Neural cell (in vitro differentiated cells): ENCODE measurements at regions not wholly inside any gene's neighbourhood (a gene's known extent, or its start where the extent isn't known, plus 50 kb on each side); places are given as distances from the start of the nearest gene placed in this dataset.

Source experiments
- H2AFZ ChIP-seq: fragments of 200-600, 300-800 bp; sonication (generic), shearing (Covaris generic); 2 replicates; pipeline ENCODE4 v1.6.0; 2014; ENCODE audit warnings: low read depth, mild to moderate bottlenecking, antibody characterized with exemption, low read length, moderate library complexity
- H3F3A ChIP-seq: fragments of 200-600 bp; shearing (Covaris generic); 2 replicates; pipeline ENCODE4 v1.6.1; 2016; ENCODE audit warnings: mild to moderate bottlenecking, moderate library complexity, mixed read lengths, antibody characterized with exemption, low read length; ENCODE audit not compliant: insufficient read depth, poor library complexity, severe bottlenecking
- H3K27ac ChIP-seq: fragments of 200-600, 300-800 bp; sonication (generic), shearing (Covaris generic); 2 replicates; pipeline ENCODE4 v1.5.1; 2014; ENCODE audit warnings: mild to moderate bottlenecking, low read length, moderate library complexity
- H3K27me3 ChIP-seq: fragments of 300-800, 200-600 bp; sonication (generic), shearing (Covaris generic); 2 replicates; pipeline ENCODE4 v1.6.0; 2014; ENCODE audit warnings: mild to moderate bottlenecking, low read depth, low read length, moderate library complexity; ENCODE audit not compliant: insufficient read depth
- H3K36me3 ChIP-seq: fragments of 300-800, 200-600 bp; sonication (generic), shearing (Covaris generic); 2 replicates; pipeline ENCODE4 v1.5.1; 2014; ENCODE audit warnings: mild to moderate bottlenecking, antibody characterized with exemption, low read length, moderate library complexity; ENCODE audit not compliant: insufficient read depth
- H3K4me2 ChIP-seq: fragments of 300-800, 200-600 bp; sonication (generic), shearing (Covaris generic); 2 replicates; pipeline ENCODE4 v1.6.0; 2014; ENCODE audit warnings: mild to moderate bottlenecking, low read length
- H3K4me3 ChIP-seq: fragments of 300-800, 200-600 bp; sonication (generic), shearing (Covaris generic); 2 replicates; pipeline ENCODE4 v1.5.1; 2014; ENCODE audit warnings: mild to moderate bottlenecking, low read length, moderate library complexity
- H3K79me2 ChIP-seq: fragments of 200-600 bp; shearing (Covaris generic); replicated peaks from 2 replicates; pipeline ENCODE4 v1.6.0; 2014; ENCODE audit warnings: mild to moderate bottlenecking, low read length, moderate library complexity; ENCODE audit not compliant: insufficient read depth
- H3K9ac ChIP-seq: fragments of 300-800, 200-600 bp; sonication (generic), shearing (Covaris generic); 2 replicates; pipeline ENCODE4 v1.6.1; 2016; ENCODE audit warnings: mild to moderate bottlenecking, low read length, mixed read lengths
- H3K9me2 ChIP-seq: fragments of 200-600 bp; shearing (Covaris generic); 2 replicates; pipeline ENCODE4 v1.6.1; 2016; ENCODE audit warnings: mild to moderate bottlenecking, low read length, mixed read lengths; ENCODE audit not compliant: insufficient read depth
- H3K9me3 ChIP-seq: fragments of 200-600, 300-800 bp; sonication (generic), shearing (Covaris generic); 2 replicates; pipeline ENCODE4 v1.6.1; 2016; ENCODE audit warnings: mild to moderate bottlenecking, mixed run types, low read length, moderate library complexity, mixed read lengths
- H4K20me1 ChIP-seq: fragments of 200-600 bp; shearing (Covaris generic); 2 replicates; pipeline ENCODE4 v1.6.1; 2016; ENCODE audit warnings: mild to moderate bottlenecking, mixed run types; ENCODE audit not compliant: insufficient read depth
- CTCF ChIP-seq: fragments of 450-650 bp; IDR thresholded peaks from 2 replicates; pipeline ENCODE4 v1.5.1; 2014; ENCODE audit warnings: antibody characterized with exemption, mild to moderate bottlenecking, moderate library complexity; ENCODE audit not compliant: poor library complexity, severe bottlenecking
- EP300 ChIP-seq: fragments of 450-650 bp; conservative IDR thresholded peaks from 2 replicates; pipeline ENCODE4 v1.6.1; 2014; ENCODE audit warnings: antibody characterized with exemption, mild to moderate bottlenecking, moderate library complexity; ENCODE audit not compliant: poor library complexity, severe bottlenecking
- EZH2 ChIP-seq: fragments of 200-600, 300-800 bp; shearing (Covaris generic), sonication (generic); IDR thresholded peaks from 2 replicates; pipeline ENCODE4 v1.6.1; 2014; ENCODE audit warnings: antibody characterized with exemption, low read length, borderline replicate concordance, mild to moderate bottlenecking; ENCODE audit not compliant: insufficient read depth, poor library complexity, severe bottlenecking
- MXI1 ChIP-seq: fragments of 450-650 bp; conservative IDR thresholded peaks from 2 replicates; pipeline ENCODE4 v1.6.1; 2014; ENCODE audit warnings: antibody characterized with exemption, mild to moderate bottlenecking; ENCODE audit not compliant: poor library complexity, severe bottlenecking
- POLR2AphosphoS5 ChIP-seq: IDR thresholded peaks from 2 replicates; pipeline ENCODE4 v1.6.1; 2012
- RAD21 ChIP-seq: fragments of 450-650 bp; conservative IDR thresholded peaks from 2 replicates; pipeline ENCODE4 v1.6.1; 2014; ENCODE audit warnings: antibody characterized with exemption, mild to moderate bottlenecking, moderate library complexity
- REST ChIP-seq: IDR thresholded peaks from 2 replicates; pipeline ENCODE4 v1.6.1; 2012; ENCODE audit warnings: borderline replicate concordance
- SMC3 ChIP-seq: fragments of 450-650 bp; conservative IDR thresholded peaks from 2 replicates; pipeline ENCODE4 v1.6.1; 2014; ENCODE audit warnings: antibody characterized with exemption, mild to moderate bottlenecking, moderate library complexity; ENCODE audit not compliant: poor library complexity
- TAF1 ChIP-seq: IDR thresholded peaks from 2 replicates; pipeline ENCODE4 v1.6.1; 2012; ENCODE audit warnings: low read depth

DNA sequence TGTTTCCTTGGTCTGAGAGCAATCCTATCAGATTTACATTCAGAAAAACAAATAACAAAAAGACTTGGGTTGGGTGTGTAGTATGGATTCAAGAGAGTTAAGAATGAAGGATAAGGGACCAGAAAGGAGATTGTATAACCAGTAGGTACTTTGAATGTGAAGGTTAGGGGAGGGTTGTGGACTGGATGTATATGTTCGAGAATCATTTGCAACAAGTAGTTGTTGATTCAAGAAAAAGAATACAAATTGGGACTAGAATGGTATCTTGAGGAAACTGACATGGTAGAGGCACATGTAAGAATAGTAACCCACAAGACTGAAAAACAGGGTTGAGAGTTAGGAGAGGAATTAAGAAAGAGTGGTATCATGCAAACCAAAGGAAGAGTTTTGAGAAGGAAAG is 240.0 kb upstream of the PPP1R3A start:
- Histone ChIP-seq H3K4me3 (no peak overlapping the region), H3K4me2 (no peak overlapping the region), H3K27ac (no peak overlapping the region), H4K20me1 (no peaks in the 10 kb centered on the region), H3K79me2 (no peaks in the 10 kb centered on the region), H3K27me3 (no peaks in the 10 kb centered on the region), H3K9ac (no peak overlapping the region), H3F3A (no peaks in the 10 kb centered on the region), H3K9me2 (no peaks in the 10 kb centered on the region), H2AFZ (no peak overlapping the region), H3K9me3 (no peaks in the 10 kb centered on the region), H3K36me3 (no peaks in the 10 kb centered on the region)
- TF ChIP-seq REST (no peak), EP300 (no peak), MXI1 (no peak), SMC3 (no peak), EZH2 (no peak), RAD21 (no peak), POLR2AphosphoS5 (no peak), TAF1 (no peak), CTCF (no peak)

- Histone ChIP-seq H3K79me2 (no peaks in the 10 kb centered on the region), H3F3A (no peaks in the 10 kb centered on the region)
- TF ChIP-seq POLR2AphosphoS5 = no peak
- no peak for TF ChIP-seq CTCF
- no peak for TF ChIP-seq REST
- TF ChIP-seq EP300 = no peak
- no peak for TF ChIP-seq TAF1
- no peak for TF ChIP-seq MXI1
- no peak for TF ChIP-seq RAD21
- no peak for TF ChIP-seq SMC3
Measured at GRCh38 chr7:114158275-114158674, 239.5 kb upstream of the PPP1R3A start.

More at GRCh38 chr7:114158275-114158674, 239.5 kb upstream of the PPP1R3A start:
- no peak overlapping the region for H2AFZ ChIP-seq
- no peaks in the 10 kb centered on the region for H3K9me3 ChIP-seq
- no peaks in the 10 kb centered on the region for H4K20me1 ChIP-seq
- H3K27ac ChIP-seq = no peak overlapping the region
- H3K9me2 ChIP-seq = no peaks in the 10 kb centered on the region
- H3K27me3 ChIP-seq = no peaks in the 10 kb centered on the region
- no peaks in the 10 kb centered on the region for H3K36me3 ChIP-seq
- no peak overlapping the region for H3K4me2 ChIP-seq
- no peak overlapping the region for H3K4me3 ChIP-seq
- H3K9ac ChIP-seq = no peak overlapping the region
